ENCODE measurements at regions not wholly inside any gene's neighbourhood (a gene's known extent, or its start where the extent isn't known, plus 50 kb on each side); places are given as distances from the start of the nearest gene placed in this dataset.

- TF ChIP-seq CTCF (IDR thresholded peaks at IDR 0.05) (no peak), EP300 (IDR thresholded peaks at IDR 0.05) (no peak), POLR2AphosphoS5 (IDR thresholded peaks at IDR 0.05) (no peak), POLR2A (IDR thresholded peaks at IDR 0.05) (no peak)
These were observed 491.5 kb downstream of the NUF2 start for GRCh38 chr1:163813251-163813650.

Data from upper lobe of left lung (tissue), 4 donors.